Loucy (cell line): ENCODE measurements at regions not wholly inside any gene's neighbourhood (a gene's known extent, or its start where the extent isn't known, plus 50 kb on each side); places are given as distances from the start of the nearest gene placed in this dataset.

ENCODE experiments used
- CTCF ChIP-seq: fragments of 200-600 bp; sonication (generic); conservative IDR thresholded peaks from 2 replicates; pipeline ENCODE4 v1.5.1; 2014; ENCODE audit warnings: mild to moderate bottlenecking, antibody characterized with exemption, low read length
- EZH2phosphoT487 ChIP-seq: fragments of 200-600 bp; IDR thresholded peaks from 2 replicates; pipeline ENCODE4 v1.6.1; 2018; ENCODE audit warnings: antibody characterized with exemption, mild to moderate bottlenecking, moderate library complexity, borderline replicate concordance

DNA sequence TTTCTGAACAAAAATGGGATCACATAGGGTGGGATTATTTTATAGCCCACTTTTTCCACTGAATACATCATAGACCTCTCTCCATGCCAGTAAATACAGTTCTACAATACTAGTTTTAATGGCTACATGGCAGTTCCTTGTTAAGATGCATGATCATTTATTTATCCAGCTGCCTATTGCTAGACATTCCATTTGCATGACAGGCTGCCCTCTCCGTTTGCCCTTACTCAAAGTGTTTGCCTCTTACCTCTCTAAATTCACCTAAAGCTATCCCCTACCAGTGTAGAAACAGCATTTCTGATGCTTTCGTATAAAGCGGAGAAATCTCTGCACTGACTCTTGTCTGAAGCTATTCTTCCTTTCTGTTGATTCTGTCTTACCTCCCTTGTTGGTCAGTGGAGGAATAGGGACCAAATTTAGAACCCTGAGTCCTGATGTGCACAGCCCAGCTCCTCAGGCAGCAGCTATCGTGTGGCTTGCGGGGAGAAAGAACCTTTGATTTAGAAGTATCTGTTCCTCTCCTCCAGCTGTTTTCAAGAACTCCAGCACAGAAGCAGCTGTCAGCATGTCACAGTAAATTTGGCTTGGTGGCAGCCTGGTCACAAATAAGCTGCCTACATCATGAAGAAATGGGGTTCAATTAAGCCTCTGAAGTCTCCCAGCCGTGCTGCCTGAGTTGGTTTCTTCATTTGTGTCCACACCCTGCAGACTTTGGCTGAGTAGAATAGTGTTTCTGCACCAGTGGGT is 337.3 kb downstream of the PRDM2 start:
- no peak for TF ChIP-seq CTCF
- TF ChIP-seq EZH2phosphoT487: no peak
